ENCODE measurements at regions not wholly inside any gene's neighbourhood (a gene's known extent, or its start where the extent isn't known, plus 50 kb on each side); places are given as distances from the start of the nearest gene placed in this dataset.

DNA sequence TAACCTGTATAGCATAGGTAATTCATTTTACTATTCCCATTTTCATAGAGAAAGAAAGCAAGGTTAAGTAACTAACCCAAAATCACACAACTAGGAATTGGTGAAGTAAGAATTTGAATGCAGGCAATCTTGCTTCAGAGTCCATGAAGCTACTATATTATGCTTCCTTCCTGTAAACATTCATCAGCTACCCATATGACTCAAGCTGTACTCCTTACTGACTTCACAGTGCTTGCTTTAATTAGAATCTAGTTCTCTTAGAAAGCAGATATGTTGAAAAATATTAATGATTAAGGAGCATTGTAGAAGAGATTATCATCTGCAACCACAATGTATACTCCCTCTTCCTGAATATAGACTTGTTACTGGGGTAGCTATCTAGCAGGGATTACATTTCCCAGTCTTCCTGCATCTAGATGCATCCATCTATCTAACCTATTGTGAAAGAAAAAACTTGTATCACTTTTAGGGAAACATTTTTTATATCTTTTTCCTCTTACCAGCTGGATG is 961.6 kb upstream of the CHAC2 start:
- TF ChIP-seq FOXP2 (optimal IDR thresholded peaks at IDR 0.05; ENCODE audit: borderline replicate concordance, extremely low read depth, extremely low read length, insufficient read depth), result no peak
- TF ChIP-seq SIN3A (IDR thresholded peaks at IDR 0.05; ENCODE audit: borderline replicate concordance, insufficient read depth, low read length), result no peak
- TF ChIP-seq POLR2AphosphoS5 (IDR thresholded peaks at IDR 0.05; ENCODE audit: low read depth, low read length), result no peak
- TF ChIP-seq, protein P1, sequence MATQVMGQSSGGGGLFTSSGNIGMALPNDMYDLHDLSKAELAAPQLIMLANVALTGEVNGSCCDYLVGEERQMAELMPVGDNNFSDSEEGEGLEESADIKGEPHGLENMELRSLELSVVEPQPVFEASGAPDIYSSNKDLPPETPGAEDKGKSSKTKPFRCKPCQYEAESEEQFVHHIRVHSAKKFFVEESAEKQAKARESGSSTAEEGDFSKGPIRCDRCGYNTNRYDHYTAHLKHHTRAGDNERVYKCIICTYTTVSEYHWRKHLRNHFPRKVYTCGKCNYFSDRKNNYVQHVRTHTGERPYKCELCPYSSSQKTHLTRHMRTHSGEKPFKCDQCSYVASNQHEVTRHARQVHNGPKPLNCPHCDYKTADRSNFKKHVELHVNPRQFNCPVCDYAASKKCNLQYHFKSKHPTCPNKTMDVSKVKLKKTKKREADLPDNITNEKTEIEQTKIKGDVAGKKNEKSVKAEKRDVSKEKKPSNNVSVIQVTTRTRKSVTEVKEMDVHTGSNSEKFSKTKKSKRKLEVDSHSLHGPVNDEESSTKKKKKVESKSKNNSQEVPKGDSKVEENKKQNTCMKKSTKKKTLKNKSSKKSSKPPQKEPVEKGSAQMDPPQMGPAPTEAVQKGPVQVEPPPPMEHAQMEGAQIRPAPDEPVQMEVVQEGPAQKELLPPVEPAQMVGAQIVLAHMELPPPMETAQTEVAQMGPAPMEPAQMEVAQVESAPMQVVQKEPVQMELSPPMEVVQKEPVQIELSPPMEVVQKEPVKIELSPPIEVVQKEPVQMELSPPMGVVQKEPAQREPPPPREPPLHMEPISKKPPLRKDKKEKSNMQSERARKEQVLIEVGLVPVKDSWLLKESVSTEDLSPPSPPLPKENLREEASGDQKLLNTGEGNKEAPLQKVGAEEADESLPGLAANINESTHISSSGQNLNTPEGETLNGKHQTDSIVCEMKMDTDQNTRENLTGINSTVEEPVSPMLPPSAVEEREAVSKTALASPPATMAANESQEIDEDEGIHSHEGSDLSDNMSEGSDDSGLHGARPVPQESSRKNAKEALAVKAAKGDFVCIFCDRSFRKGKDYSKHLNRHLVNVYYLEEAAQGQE (IDR thresholded peaks at IDR 0.05; ENCODE audit: insufficient read depth in 1 of 2, low read depth in 2 of 2, low read length in 2 of 2), result no peak
- no peak for TF ChIP-seq TAF1 (IDR thresholded peaks at IDR 0.05; ENCODE audit: borderline replicate concordance, insufficient read depth, low read length)

All from PFSK-1 (cell line).